COLO668 (cell line): ENCODE measurements at regions not wholly inside any gene's neighbourhood (a gene's known extent, or its start where the extent isn't known, plus 50 kb on each side); places are given as distances from the start of the nearest gene placed in this dataset.
A peak's percentile ranks its signal among the peaks of the same experiment; 100 is the strongest.

Experiments used
- DNase-seq: peaks from one replicate; lab custom pipeline; 2025; ENCODE audit not compliant: unreplicated experiment; lab: John Stamatoyannopoulos, UW

GRCh38 chr12:75908961-75909605 is 122.5 kb downstream of the PHLDA1 start:
- peak; percentile 39 for DNase-seq

- no peak for DNase-seq
Observed at GRCh38 chr12:75905922-75906321, 125.7 kb downstream of the PHLDA1 start.

- DNase-seq: no peak
Observed at GRCh38 chr12:75900781-75901254, 130.8 kb downstream of the PHLDA1 start.

- no peak for DNase-seq
Observed at GRCh38 chr12:75900226-75900625, 131.3 kb downstream of the PHLDA1 start.

GRCh38 chr12:75894965-75895754 is 136.4 kb downstream of the PHLDA1 start:
- no peak for DNase-seq

GRCh38 chr12:75893765-75894164 is 137.8 kb downstream of the PHLDA1 start:
- DNase-seq: no peak

GRCh38 chr12:75892731-75893408 is 138.7 kb downstream of the PHLDA1 start:
- DNase-seq: no peak

- DNase-seq: no peak
Observed at GRCh38 chr12:75891072-75891471, 140.5 kb downstream of the PHLDA1 start.

- no peak for DNase-seq
Observed at GRCh38 chr12:75890660-75891059, 140.9 kb downstream of the PHLDA1 start.

- no peak for DNase-seq
Observed at GRCh38 chr12:75890141-75890540, 141.4 kb downstream of the PHLDA1 start.

GRCh38 chr12:75888874-75889613 is 142.5 kb downstream of the PHLDA1 start:
- no peak for DNase-seq

- no peak for DNase-seq
Observed at GRCh38 chr12:75888399-75888798, 143.2 kb downstream of the PHLDA1 start.

GRCh38 chr12:75887979-75888378 is 143.6 kb downstream of the PHLDA1 start:
- no peak for DNase-seq

GRCh38 chr12:75884465-75884985 is 147.1 kb downstream of the PHLDA1 start:
- no peak for DNase-seq

GRCh38 chr12:75883241-75883640 is 148.3 kb downstream of the PHLDA1 start:
- no peak for DNase-seq

- DNase-seq: no peak
Observed at GRCh38 chr12:75882421-75882820, 149.2 kb downstream of the PHLDA1 start.

- no peak for DNase-seq
Observed at GRCh38 chr12:75881920-75882319, 149.7 kb downstream of the PHLDA1 start.

GRCh38 chr12:75877763-75878621 is 153.6 kb downstream of the PHLDA1 start:
- DNase-seq: no peak

GRCh38 chr12:75876832-75877762 is 154.5 kb downstream of the PHLDA1 start:
- no peak for DNase-seq
